ENCODE measurements at regions not wholly inside any gene's neighbourhood (a gene's known extent, or its start where the extent isn't known, plus 50 kb on each side); places are given as distances from the start of the nearest gene placed in this dataset.

DNA sequence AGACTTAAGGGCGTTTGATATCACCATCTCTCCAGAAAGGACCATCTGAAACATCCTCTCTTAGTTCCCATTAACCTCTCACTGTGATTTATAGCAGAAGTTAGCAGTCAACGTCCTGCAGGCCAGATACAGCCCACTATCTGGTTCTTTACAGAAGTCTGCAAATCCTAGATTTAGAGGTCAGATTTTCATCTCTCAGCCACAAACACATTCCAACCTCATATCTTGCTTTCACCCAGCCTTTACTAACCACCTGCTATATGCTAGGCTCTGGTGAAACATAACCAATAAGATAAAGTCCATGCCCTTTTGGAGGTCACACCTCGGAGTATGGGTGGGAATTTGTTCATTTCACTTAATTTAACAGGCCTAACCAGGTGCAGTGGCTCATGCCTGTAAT is 76.8 kb upstream of the CACNA1A start:
- no peaks in the 10 kb centered on the region for H3K4me1 ChIP-seq
- no peaks in the 10 kb centered on the region for H3K27me3 ChIP-seq
- intact Hi-C loops (cut with DNase I; ENCODE audit: low total_unique reads): no loop called here
- no peak for DNase-seq
- no peak overlapping the region for H3K27ac ChIP-seq
- no peaks in the 10 kb centered on the region for H3K36me3 ChIP-seq
- no peaks in the 10 kb centered on the region for H3K9me3 ChIP-seq
- no peak overlapping the region for H3K4me3 ChIP-seq
- TF ChIP-seq POLR2A (IDR thresholded peaks at IDR 0.05): no peak
- TF ChIP-seq, protein P1, sequence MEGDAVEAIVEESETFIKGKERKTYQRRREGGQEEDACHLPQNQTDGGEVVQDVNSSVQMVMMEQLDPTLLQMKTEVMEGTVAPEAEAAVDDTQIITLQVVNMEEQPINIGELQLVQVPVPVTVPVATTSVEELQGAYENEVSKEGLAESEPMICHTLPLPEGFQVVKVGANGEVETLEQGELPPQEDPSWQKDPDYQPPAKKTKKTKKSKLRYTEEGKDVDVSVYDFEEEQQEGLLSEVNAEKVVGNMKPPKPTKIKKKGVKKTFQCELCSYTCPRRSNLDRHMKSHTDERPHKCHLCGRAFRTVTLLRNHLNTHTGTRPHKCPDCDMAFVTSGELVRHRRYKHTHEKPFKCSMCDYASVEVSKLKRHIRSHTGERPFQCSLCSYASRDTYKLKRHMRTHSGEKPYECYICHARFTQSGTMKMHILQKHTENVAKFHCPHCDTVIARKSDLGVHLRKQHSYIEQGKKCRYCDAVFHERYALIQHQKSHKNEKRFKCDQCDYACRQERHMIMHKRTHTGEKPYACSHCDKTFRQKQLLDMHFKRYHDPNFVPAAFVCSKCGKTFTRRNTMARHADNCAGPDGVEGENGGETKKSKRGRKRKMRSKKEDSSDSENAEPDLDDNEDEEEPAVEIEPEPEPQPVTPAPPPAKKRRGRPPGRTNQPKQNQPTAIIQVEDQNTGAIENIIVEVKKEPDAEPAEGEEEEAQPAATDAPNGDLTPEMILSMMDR (IDR thresholded peaks at IDR 0.05): no peak

GRCh38 chr19:13581576-13581975 is 75.3 kb upstream of the CACNA1A start:
- intact Hi-C loops (cut with DNase I; ENCODE audit: low total_unique reads): no loop called here
- H3K36me3 ChIP-seq: no peaks in the 10 kb centered on the region
- H3K9me3 ChIP-seq: no peaks in the 10 kb centered on the region
- H3K4me1 ChIP-seq: no peaks in the 10 kb centered on the region
- no peak overlapping the region for H3K4me3 ChIP-seq
- TF ChIP-seq, protein P1 (IDR thresholded peaks at IDR 0.05): no peak
- TF ChIP-seq POLR2A (IDR thresholded peaks at IDR 0.05): no peak
- no peaks in the 10 kb centered on the region for H3K27me3 ChIP-seq
- no peak overlapping the region for H3K27ac ChIP-seq
- DNase-seq: no peak

DNA sequence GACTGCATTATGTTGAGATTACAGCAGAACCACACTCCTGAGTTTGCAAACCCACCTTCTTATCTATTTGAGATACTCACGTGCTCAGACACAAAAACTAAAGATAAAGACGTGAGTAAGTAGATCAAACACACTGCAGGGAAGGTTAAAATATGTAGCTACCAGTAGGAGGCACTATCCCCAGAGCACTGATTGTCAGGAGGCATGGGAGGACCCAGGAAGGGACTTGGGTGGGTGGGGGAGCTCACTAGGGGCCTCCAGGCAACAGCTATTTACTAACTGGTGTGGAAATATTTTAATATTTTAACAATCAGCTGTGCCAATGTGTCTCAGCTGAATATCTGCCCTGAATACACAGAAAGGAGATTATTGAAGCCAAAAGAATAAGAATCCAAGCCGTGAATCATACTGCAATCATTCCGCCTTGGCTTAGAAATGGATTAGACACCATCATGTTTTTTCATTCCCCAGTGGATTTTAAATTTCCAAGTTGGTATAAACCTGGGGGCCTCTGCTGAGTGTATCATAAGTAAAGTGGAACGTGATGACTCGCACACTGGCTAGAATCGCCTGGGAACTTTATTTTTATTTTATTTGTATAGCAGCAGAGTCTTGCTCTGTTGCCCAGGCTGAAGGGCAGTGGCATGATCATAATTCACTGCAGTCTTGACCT is 73.2 kb upstream of the CACNA1A start:
- H3K4me1 ChIP-seq: no peaks in the 10 kb centered on the region
- no peak for TF ChIP-seq POLR2A (IDR thresholded peaks at IDR 0.05)
- TF ChIP-seq, protein P1 (IDR thresholded peaks at IDR 0.05): no peak
- DNase-seq: no peak
- H3K27ac ChIP-seq: no peak overlapping the region
- H3K27me3 ChIP-seq: no peaks in the 10 kb centered on the region
- intact Hi-C loops (cut with DNase I; ENCODE audit: low total_unique reads): no loop called here
- no peak overlapping the region for H3K4me3 ChIP-seq
- no peaks in the 10 kb centered on the region for H3K36me3 ChIP-seq
- no peaks in the 10 kb centered on the region for H3K9me3 ChIP-seq

- intact Hi-C loops (cut with DNase I; ENCODE audit: low total_unique reads): no loop called here
- no peak overlapping the region for H3K4me3 ChIP-seq
- no peak for DNase-seq
- H3K36me3 ChIP-seq: no peaks in the 10 kb centered on the region
- no peaks in the 10 kb centered on the region for H3K9me3 ChIP-seq
- H3K27me3 ChIP-seq: no peaks in the 10 kb centered on the region
- H3K4me1 ChIP-seq: no peaks in the 10 kb centered on the region
- no peak for TF ChIP-seq POLR2A (IDR thresholded peaks at IDR 0.05)
- TF ChIP-seq, protein P1 (IDR thresholded peaks at IDR 0.05): no peak
- H3K27ac ChIP-seq: no peak overlapping the region
These were observed 70.4 kb upstream of the CACNA1A start for GRCh38 chr19:13576726-13577125.

GRCh38 chr19:13574933-13575332 is 68.7 kb upstream of the CACNA1A start:
- DNase-seq: no peak
- TF ChIP-seq, protein P1 (IDR thresholded peaks at IDR 0.05): no peak
- no peak for TF ChIP-seq POLR2A (IDR thresholded peaks at IDR 0.05)
- Histone ChIP-seq H3K27me3 (no peaks in the 10 kb centered on the region), H3K4me1 (no peaks in the 10 kb centered on the region), H3K36me3 (no peaks in the 10 kb centered on the region), H3K4me3 (no peak overlapping the region), H3K9me3 (no peaks in the 10 kb centered on the region), H3K27ac (no peak overlapping the region)
- intact Hi-C loops (cut with DNase I; ENCODE audit: low total_unique reads): no loop called here

All from uterus (tissue), 3 donors.